AG09319 (cell line): ENCODE measurements at regions not wholly inside any gene's neighbourhood (a gene's known extent, or its start where the extent isn't known, plus 50 kb on each side); places are given as distances from the start of the nearest gene placed in this dataset.

Experiments used
- DNase-seq: peaks from one replicate; pipeline ENCODE4 v3.0.0-alpha.2; 2010; ENCODE audit warnings: low read depth; ENCODE audit errors: extremely low read depth
- TF ChIP-seq, protein P1 (sequence below): IDR thresholded peaks from 2 replicates; pipeline ENCODE4 v1.5.1; 2011; ENCODE audit warnings: low read depth, mild to moderate bottlenecking, inconsistent platforms, low read length, moderate library complexity

DNA sequence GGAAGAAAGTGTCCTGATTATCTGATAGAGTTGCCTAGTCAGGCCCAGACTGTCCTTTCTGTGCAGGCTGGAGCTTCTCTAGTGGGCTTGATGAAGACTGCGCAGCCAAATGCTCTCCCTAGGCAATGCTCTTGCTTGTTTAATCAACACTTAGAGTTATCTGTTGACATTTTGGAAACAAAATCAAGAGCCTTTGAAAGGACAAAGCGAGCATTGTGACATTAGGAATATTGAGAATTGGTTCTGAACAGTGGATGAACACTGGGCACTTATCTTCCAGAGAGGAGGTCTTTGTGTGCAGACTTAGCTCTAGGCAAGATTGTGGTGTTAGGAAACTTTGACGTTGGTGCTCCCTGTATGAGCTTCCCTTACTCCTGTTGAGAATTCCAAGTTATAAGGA lies 94.5 kb downstream of the DNTTIP2 start:
- no peak for DNase-seq

DNA sequence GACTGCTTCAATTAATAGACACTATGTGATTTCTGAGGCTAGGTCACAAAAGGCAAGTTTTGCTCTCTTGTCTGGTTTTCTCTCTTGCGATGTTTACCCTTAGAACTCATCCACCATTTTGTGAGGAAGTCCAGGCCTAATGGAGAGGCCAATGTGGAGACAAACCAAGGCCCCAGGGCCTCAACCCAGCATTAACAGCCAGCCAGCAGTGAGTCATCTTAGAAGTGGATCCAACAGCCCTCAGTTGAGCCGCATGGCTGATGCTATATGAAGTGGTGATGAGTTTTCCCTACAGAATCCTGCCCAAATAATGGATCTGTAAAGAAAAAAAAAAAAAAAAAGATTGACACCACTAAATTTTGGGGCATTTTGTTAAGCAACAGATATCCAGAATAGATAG lies 95.1 kb downstream of the DNTTIP2 start:
- no peak for DNase-seq
- TF ChIP-seq, protein P1, sequence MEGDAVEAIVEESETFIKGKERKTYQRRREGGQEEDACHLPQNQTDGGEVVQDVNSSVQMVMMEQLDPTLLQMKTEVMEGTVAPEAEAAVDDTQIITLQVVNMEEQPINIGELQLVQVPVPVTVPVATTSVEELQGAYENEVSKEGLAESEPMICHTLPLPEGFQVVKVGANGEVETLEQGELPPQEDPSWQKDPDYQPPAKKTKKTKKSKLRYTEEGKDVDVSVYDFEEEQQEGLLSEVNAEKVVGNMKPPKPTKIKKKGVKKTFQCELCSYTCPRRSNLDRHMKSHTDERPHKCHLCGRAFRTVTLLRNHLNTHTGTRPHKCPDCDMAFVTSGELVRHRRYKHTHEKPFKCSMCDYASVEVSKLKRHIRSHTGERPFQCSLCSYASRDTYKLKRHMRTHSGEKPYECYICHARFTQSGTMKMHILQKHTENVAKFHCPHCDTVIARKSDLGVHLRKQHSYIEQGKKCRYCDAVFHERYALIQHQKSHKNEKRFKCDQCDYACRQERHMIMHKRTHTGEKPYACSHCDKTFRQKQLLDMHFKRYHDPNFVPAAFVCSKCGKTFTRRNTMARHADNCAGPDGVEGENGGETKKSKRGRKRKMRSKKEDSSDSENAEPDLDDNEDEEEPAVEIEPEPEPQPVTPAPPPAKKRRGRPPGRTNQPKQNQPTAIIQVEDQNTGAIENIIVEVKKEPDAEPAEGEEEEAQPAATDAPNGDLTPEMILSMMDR = no peak

More for the DNA sequence above, 94.5 kb downstream of the DNTTIP2 start:
- TF ChIP-seq, protein P1 = no peak

DNA sequence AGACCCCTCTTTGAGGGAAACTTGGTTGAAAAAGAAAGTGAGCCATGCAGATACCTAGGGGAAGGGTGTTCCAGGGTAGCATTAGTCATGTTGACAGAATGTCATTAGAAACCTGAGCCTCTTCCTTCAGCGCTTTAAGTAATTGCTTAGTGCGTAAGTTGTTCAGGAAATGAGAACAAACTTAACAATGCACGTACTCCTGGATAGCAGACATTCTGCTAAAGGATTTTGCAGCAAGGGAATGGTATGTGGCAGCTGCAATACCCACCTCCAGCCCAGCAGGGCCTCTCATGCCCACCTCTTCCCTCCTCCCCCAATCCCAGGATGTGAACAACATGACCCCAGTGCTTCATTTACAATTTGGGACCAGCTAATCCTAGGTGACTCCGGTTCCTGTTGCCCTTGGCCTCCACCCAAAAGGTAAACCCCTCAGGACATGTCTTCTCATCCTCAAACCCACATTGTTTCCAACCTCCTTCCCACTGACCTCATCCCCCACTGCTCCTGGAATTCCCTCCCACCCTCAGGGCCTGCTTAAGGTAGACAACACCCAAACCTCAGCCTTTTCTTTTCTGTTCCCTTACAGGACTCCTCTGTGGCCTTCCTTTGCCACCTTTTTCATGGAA lies 98.0 kb upstream of the BCAR3 start:
- TF ChIP-seq, protein P1 = no peak
- peak; percentile 14 for DNase-seq

DNA sequence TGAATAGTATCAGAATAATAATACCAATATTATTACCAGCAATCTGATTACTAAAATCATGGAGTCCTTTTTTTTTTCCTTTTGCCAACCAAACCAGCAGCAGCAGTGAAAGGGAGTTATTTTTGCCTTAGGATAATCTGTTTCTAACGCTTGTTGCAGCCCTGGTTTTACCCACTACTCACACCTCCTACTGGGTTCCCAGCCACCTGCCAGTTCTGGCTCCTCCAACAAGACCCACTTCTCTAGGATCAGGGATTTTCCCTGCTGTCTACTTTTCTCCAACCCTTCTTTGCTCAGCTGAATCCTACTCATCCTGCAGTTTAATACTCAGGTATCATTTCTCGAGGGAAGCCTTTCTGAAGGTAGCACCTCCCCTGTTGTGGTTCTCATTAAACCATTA lies 96.8 kb upstream of the BCAR3 start:
- no peak for DNase-seq
- TF ChIP-seq, protein P1 = no peak

DNA sequence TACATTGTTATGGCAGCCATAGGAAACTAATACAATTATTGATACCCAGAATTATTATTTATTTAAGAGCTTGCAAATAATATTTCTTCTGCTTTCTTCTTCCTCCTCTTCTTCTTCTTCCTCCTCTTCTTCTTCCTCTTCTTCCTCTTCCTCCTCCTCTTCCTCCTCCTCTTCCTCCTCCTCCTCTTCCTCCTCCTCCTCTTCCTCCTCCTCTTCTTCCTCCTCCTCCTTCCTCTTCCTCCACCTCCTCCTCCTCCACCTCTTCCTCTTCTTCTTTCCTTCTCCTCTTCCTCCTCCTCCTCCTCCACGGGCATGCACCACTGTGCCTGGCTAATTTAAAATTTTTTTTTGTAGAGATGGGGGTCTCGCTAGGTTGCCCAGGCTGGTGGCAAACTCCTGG lies 95.6 kb upstream of the BCAR3 start:
- TF ChIP-seq, protein P1 = no peak

DNA sequence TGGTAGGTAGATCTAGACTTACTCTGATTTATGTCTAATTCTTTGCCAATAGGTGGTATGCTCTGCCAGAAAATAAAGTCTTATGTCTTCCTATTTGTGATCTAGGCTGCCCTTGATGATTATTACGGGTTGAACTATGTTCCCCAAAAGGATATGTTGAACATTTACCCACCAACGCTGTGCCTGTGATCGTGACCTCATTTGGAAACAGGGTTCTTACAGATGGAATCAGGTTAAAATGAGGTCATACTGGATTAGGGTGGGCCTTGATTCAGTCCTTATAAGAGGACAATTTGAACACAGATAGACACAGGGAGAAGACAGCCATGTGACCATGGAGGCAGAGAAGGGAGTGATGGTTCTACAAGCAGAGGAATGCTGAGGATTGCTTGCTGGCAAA lies 95.1 kb upstream of the BCAR3 start:
- DNase-seq = no peak
- TF ChIP-seq, protein P1 = no peak

More for the DNA sequence above, 95.6 kb upstream of the BCAR3 start:
- no peak for DNase-seq

DNA sequence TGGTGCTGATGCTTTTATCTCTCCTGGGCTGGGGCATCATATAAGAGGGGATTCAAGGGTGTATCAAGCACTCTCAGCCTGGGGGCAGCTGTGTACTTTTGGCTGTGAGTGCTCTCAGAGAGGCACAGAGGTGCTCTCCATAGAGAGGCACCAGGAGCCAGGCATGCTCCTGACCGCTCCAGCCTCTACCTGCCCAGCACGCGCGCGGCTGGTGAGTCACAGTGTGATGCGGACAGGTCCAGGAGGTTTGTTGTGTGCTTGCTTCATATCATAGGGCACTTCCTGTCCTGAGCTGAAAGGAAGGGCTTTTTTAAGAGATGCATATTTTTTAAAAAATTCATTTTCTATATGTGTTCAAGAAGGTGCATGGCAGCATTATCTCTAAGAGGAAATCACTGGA lies 93.6 kb upstream of the BCAR3 start:
- no peak for DNase-seq
- TF ChIP-seq, protein P1 = no peak
